Upper lobe of left lung (tissue), 6 donors: ENCODE measurements at regions not wholly inside any gene's neighbourhood (a gene's known extent, or its start where the extent isn't known, plus 50 kb on each side); places are given as distances from the start of the nearest gene placed in this dataset.

Source experiments
- ATAC-seq, 2 donors: fragments of 200-7000 bp; cut with Tn5 transposase; one replicate each; pipeline ENCODE4 v1.9.1; 2022; ENCODE audit warnings: mild to moderate bottlenecking in 2 of 2, moderate library complexity in 2 of 2; ENCODE audit not compliant: low FRiP score in 2 of 2
- DNase-seq, 2 donors: peaks; one replicate each; pipeline ENCODE4 v3.0.0-alpha.2; 2019 to 2020
- H3K27ac ChIP-seq, 4 donors: fragments of 200-600 bp; sonication (generic); one replicate each; pipeline ENCODE4 v1.5.1; 2016 to 2019
- H3K27me3 ChIP-seq, 4 donors: fragments of 200-600 bp; sonication (generic); one replicate each; pipeline ENCODE4 v1.5.1; 2017 to 2019
- H3K36me3 ChIP-seq, 4 donors: fragments of 200-600 bp; sonication (generic); one replicate each; pipeline ENCODE4 v1.5.1; 2016 to 2019
- H3K4me1 ChIP-seq, 4 donors: fragments of 200-600 bp; sonication (generic); one replicate each; pipeline ENCODE4 v1.5.1; 2018 to 2019
- H3K4me3 ChIP-seq, 4 donors: fragments of 200-600 bp; sonication (generic); one replicate each; pipeline ENCODE4 v1.5.1; 2017 to 2019; ENCODE audit warnings: mild to moderate bottlenecking in 2 of 4, moderate library complexity in 1 of 4
- H3K9me3 ChIP-seq, 4 donors: fragments of 200-600 bp; sonication (generic); one replicate each; pipeline ENCODE4 v1.5.1; 2018 to 2019
- EP300 ChIP-seq, 4 donors: sonication (generic); formaldehyde crosslinking; IDR thresholded peaks; one replicate each; pipeline ENCODE4 v1.5.1; 2017; ENCODE audit warnings: antibody characterized with exemption in 4 of 4, control low read depth in 2 of 4
- POLR2A ChIP-seq, 4 donors: fragments of 450-650 bp; IDR thresholded peaks; one replicate each; pipeline ENCODE4 v1.5.1; 2016 to 2017; ENCODE audit warnings: antibody characterized with exemption in 4 of 4, mild to moderate bottlenecking in 2 of 4
- POLR2AphosphoS5 ChIP-seq, 2 donors: sonication (generic); formaldehyde crosslinking; IDR thresholded peaks; one replicate each; pipeline ENCODE4 v1.5.1; 2017; ENCODE audit warnings: antibody characterized with exemption in 2 of 2
- WGBS, 2 donors: methylation state at CpG; one replicate each; pipeline ENCODE4 v1.1.5; 2017 to 2018; 5-methylcytosine and 5-hydroxymethylcytosine counted together
- TF ChIP-seq, protein P1 (sequence below), 6 experiments: fragments of 450-650 bp in 4 of 6; fragments of 200-600 bp in 2 of 6; sonication (generic) in 2 of 6; IDR thresholded peaks; one replicate each; pipeline ENCODE4 v1.5.1; 2016 to 2019; ENCODE audit warnings: antibody characterized with exemption in 6 of 6
- donor health status: DM: no; HTN: no; CAD: no; lungs with moderate emphysema.
- donor health status: DM: no; HTN: yes; CAD: no; lungs with severe emphysema.

DNA sequence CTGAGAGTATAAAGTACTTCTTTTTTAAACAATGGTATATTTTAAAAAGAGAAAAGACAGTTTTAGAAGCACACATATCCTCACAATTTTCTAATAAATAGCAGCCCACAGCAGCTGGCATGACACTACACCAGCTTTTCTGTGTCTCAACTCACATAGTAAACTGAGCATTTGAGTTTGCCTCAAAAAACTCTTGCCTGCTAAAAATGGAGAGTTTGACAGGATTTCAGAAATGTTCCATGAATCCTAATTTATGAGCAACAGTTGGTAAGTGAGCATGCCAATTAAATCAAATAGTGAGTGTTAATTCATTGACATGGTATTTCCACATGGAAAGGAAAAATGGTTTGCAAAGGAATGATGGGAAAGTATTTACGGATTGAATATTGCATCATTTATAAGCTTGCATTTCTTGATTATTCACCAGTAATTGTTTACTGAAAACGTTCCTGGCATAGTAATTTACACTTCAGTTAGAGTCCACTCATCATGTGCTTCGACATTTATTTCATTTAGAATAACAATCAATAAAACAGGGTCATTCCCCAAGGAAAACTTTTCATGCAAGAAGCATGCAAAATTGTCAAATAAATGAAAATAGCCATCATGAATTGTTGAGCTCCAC, 323.0 kb downstream of the EFNB2 start:
- no peaks in the 10 kb centered on the region for H3K36me3 ChIP-seq
- 68 to 73% methylated on average over 3 of the region's 3 CpGs for WGBS, 2 donors
- H3K9me3 ChIP-seq, result no peaks in the 10 kb centered on the region
- no peak for DNase-seq
- TF ChIP-seq POLR2AphosphoS5 (IDR thresholded peaks at IDR 0.05) (no peak), EP300 (IDR thresholded peaks at IDR 0.05) (no peak)
- TF ChIP-seq, protein P1, sequence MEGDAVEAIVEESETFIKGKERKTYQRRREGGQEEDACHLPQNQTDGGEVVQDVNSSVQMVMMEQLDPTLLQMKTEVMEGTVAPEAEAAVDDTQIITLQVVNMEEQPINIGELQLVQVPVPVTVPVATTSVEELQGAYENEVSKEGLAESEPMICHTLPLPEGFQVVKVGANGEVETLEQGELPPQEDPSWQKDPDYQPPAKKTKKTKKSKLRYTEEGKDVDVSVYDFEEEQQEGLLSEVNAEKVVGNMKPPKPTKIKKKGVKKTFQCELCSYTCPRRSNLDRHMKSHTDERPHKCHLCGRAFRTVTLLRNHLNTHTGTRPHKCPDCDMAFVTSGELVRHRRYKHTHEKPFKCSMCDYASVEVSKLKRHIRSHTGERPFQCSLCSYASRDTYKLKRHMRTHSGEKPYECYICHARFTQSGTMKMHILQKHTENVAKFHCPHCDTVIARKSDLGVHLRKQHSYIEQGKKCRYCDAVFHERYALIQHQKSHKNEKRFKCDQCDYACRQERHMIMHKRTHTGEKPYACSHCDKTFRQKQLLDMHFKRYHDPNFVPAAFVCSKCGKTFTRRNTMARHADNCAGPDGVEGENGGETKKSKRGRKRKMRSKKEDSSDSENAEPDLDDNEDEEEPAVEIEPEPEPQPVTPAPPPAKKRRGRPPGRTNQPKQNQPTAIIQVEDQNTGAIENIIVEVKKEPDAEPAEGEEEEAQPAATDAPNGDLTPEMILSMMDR (IDR thresholded peaks at IDR 0.05), result no peak
- no peak for ATAC-seq
- no peak overlapping the region for H3K27ac ChIP-seq
- H3K4me3 ChIP-seq, result no peak overlapping the region
- no peaks in the 10 kb centered on the region for H3K4me1 ChIP-seq
- no peaks in the 10 kb centered on the region for H3K27me3 ChIP-seq

DNA sequence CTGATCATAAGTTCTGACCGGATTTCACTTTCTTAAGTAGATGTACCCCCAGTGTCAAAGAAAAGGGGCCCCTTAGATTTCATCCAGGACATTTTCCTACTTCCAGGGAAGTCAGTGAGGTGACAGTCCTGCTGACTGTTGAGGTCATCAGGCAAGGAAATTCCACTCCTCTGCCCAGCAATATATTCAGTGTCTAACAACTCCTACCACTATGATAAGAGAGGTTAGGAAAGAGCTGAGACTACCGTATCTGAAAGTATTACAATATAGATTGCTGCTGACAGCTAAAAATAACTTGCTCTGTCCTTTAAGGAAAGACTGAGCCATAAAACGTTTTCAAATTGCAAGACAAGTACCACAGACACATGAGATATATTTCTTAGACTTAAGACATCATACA, 325.1 kb downstream of the EFNB2 start:
- Histone ChIP-seq H3K9me3 (no peaks in the 10 kb centered on the region), H3K4me3 (no peak overlapping the region), H3K27ac (no peak overlapping the region), H3K36me3 (no peaks in the 10 kb centered on the region), H3K4me1 (no peaks in the 10 kb centered on the region), H3K27me3 (no peaks in the 10 kb centered on the region)
- TF ChIP-seq POLR2A (IDR thresholded peaks at IDR 0.05), result no peak
- TF ChIP-seq POLR2AphosphoS5 (IDR thresholded peaks at IDR 0.05), result no peak
- TF ChIP-seq, protein P1 (IDR thresholded peaks at IDR 0.05), result no peak
- TF ChIP-seq EP300 (IDR thresholded peaks at IDR 0.05), result no peak
- WGBS, 2 donors, result 45 to 62% methylated on average over 3 of the region's 3 CpGs
- no peak for DNase-seq
- ATAC-seq, result no peak

DNA sequence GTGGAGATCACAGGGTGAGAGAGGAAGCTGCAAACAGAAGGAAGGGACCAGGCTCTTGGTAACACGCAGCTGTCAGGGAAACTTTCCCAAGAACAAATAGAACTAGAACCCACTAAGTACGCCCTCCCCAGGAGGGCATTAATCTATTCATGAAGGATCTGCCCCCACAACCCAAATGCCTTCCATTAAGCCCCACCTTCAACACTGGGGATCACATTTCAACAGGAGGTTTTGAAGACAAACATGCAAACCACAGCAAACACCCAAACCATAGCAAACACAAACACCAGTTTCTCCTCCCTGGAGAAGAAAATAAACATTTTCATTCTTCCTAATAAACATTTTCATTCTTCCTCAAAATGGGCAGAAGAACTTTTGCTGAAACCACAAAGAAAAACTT, 329.6 kb downstream of the EFNB2 start:
- H3K4me1 ChIP-seq, result no peaks in the 10 kb centered on the region
- no peak overlapping the region for H3K27ac ChIP-seq
- H3K27me3 ChIP-seq, result no peaks in the 10 kb centered on the region
- no peaks in the 10 kb centered on the region for H3K9me3 ChIP-seq
- DNase-seq, result no peak
- TF ChIP-seq POLR2A (IDR thresholded peaks at IDR 0.05), result no peak
- TF ChIP-seq, protein P1 (IDR thresholded peaks at IDR 0.05), result no peak
- no peak for TF ChIP-seq EP300 (IDR thresholded peaks at IDR 0.05)
- no peak for TF ChIP-seq POLR2AphosphoS5 (IDR thresholded peaks at IDR 0.05)
- 88 to 95% methylated on average over 2 of the region's 2 CpGs for WGBS, 2 donors
- ATAC-seq, result no peak
- no peaks in the 10 kb centered on the region for H3K36me3 ChIP-seq
- H3K4me3 ChIP-seq, result no peak overlapping the region

DNA sequence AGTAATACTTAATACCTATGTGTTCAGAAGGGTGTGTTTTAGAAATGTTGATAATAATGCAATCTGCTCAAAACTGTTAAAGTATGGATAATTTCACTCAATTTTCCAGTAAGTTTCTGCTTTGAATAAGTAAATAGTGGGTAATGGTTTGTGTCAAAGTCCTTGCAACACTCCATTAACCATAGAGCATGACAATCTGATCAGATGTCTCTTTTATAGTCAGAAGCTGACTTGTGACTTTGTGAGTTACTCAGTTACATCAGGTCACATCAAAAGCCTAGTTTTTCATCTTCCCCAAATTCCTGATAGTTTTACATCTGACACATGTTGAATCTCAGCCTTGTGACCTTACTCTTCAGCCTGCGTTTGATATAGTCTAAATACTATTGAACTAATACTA, 338.0 kb downstream of the EFNB2 start:
- Histone ChIP-seq H3K27me3 (no peaks in the 10 kb centered on the region), H3K4me3 (no peak overlapping the region), H3K4me1 (no peaks in the 10 kb centered on the region), H3K9me3 (no peaks in the 10 kb centered on the region), H3K27ac (no peak overlapping the region), H3K36me3 (no peaks in the 10 kb centered on the region)
- TF ChIP-seq, protein P1 (IDR thresholded peaks at IDR 0.05), result no peak
- TF ChIP-seq POLR2A (IDR thresholded peaks at IDR 0.05), result no peak
- TF ChIP-seq POLR2AphosphoS5 (IDR thresholded peaks at IDR 0.05), result no peak
- no peak for TF ChIP-seq EP300 (IDR thresholded peaks at IDR 0.05)
- DNase-seq, result no peak
- WGBS, 2 donors, result 79 to 81% methylated on average over 1 of the region's 1 CpG
- ATAC-seq, result no peak

DNA sequence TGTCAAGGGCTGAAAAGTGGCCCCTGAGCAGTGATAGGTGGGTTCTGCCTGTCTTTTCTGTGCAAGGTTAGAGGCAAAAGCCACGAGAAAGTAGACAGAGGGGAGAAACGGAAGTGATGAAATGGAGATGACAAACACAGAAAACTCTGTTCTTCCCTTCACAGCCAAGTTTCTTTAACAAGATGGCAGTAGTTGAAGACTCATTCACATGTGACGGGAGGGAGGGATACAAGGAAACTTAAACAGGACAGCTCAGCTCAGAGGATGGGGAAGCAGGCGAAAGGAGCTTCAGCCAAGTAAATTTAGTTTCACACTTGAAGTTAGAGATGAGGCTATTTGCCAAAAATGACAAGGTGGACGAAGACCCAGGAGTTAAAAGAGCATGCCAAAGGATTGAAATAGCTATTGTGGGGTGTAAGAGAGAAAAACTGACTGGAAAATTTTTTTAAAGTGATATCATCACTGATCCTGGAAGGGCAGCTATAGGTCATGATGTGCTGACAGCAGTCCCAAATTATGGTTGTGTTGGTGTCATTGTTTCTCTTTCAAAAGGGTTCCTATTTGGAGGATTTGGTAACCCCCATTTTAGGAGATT, 347.9 kb downstream of the EFNB2 start:
- Histone ChIP-seq H3K9me3 (no peaks in the 10 kb centered on the region), H3K4me1 (no peaks in the 10 kb centered on the region), H3K36me3 (no peaks in the 10 kb centered on the region), H3K27me3 (no peaks in the 10 kb centered on the region), H3K27ac (no peak overlapping the region), H3K4me3 (no peak overlapping the region)
- TF ChIP-seq POLR2A (IDR thresholded peaks at IDR 0.05) (no peak), POLR2AphosphoS5 (IDR thresholded peaks at IDR 0.05) (no peak), EP300 (IDR thresholded peaks at IDR 0.05) (no peak)
- TF ChIP-seq, protein P1 (IDR thresholded peaks at IDR 0.05), result no peak
- WGBS, 2 donors, result 81 to 84% methylated on average over 5 of the region's 5 CpGs
- ATAC-seq (no peak), DNase-seq (no peak)
